SH-SY5Y (cell line): ENCODE measurements at regions not wholly inside any gene's neighbourhood (a gene's known extent, or its start where the extent isn't known, plus 50 kb on each side); places are given as distances from the start of the nearest gene placed in this dataset.

Experiments
- GATA2 ChIP-seq: IDR thresholded peaks from 2 replicates; pipeline ENCODE4 v1.6.1; 2011; ENCODE audit warnings: mild to moderate bottlenecking, low read depth, low read length
- GATA3 ChIP-seq: IDR thresholded peaks from 2 replicates; pipeline ENCODE4 v1.6.1; 2011; ENCODE audit warnings: low read depth, mild to moderate bottlenecking, low read length, moderate library complexity

DNA sequence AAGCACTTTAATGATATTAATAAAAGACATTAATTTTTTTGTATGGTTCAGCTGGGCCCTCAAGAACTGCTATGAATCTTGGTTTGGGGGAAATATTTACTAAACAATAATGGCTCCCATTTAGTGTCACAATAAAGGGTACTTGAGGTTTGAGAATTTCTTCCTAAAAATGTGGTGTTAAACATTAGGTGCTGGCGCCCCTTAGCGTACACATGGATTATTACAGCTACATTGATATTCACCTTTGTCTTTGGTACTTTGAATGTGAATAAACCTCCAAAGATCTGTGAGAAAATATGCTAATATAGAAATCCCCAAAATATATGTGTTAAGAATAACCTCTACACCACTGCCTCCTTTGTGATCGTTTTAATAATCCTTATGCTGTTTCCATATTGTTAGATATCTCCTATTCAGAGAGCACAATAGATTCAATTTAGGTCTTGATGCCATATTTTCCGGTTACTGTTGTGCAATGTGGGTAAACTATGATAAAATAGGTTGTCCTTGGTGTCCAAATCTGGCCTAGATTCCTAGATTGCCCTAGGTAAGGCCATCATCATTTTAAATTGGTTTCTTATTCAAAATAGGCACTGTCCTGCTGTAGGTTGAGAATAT lies 161.8 kb upstream of the CACNA2D1 start:
- TF ChIP-seq GATA2 = no peak
- TF ChIP-seq GATA3 = no peak
